GM21367 (cell line): ENCODE measurements at regions not wholly inside any gene's neighbourhood (a gene's known extent, or its start where the extent isn't known, plus 50 kb on each side); places are given as distances from the start of the nearest gene placed in this dataset.

ENCODE experiments used
- ATAC-seq: cut with Tn5 transposase; IDR thresholded peaks from one replicate; pipeline ENCODE4 v1.9.1; 2021; ENCODE audit not compliant: unreplicated experiment

DNA sequence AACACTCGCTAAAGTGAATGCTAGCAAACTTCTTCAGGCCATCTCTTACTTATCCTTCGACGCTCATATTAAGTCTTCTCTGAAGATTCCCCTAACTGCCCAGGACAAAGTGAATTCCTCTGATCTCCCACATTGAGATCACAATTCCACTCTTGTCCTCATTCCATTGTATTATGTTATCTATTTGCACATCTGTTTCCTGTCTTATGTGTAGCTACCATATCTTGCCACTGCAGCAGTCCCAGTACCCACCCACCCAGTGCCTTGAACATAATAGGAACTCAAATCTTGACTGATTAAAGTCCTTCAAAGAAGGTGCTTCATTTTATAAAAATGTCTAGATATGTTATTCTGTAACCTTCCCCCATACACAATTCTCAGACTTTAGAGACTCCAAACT is 702.3 kb downstream of the DIAPH3 start:
- no peak for ATAC-seq

DNA sequence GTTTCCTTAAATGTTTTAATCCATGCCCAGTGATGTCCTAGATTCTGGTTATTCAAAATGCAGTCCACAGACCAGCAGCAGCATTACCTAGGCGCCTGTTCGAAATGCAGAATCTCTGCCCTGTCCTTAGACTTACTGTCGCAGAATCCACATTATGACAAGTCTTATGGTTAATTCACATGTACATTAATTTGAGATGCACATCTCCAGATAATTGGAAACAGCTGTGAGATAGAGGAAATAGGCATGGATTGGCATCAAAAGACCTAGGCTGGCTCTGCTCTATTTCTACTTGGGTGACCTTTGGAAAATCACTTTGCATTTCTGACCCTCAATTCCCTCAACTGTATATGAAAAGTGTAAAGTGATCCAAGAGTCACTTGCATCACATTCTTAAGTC is 700.7 kb downstream of the DIAPH3 start:
- no peak for ATAC-seq

DNA sequence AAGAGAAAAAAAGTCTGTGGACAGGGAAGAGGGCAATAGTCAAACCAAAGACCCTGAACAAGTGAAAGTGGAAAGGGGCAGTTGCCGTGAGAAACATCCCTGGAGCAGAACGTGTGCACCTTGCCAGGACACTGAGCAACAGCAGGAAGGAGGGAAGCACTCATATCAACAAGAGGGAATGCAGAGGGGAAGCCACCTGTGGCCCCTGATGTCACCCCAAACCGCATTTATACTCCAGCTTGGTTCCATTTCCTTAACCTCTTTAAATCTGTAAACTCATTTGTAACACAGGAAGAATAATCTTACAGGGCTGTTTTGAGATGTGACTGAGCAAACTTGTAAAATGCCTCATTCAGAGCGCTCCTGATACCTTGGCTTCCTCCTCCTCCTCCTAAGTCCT is 698.8 kb downstream of the DIAPH3 start:
- no peak for ATAC-seq

DNA sequence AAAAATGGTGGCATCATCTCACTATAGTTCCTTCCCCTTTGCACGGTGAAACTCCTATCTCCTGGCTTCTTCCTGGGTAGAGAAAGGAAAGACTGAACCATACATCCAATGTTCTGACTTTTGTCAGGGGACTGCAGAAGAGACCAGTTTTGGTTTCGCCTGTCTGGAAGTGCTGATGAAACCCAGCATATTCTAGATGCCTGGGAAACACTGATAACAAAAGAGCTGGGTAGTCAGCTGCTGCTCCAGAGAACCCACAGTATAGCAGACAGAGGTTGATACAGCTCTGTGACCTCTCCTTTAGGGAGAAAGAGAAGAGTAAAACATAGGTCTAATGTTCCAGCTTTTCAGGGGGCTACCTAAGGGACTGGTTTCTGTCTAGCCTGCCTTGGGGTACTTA is 695.3 kb downstream of the DIAPH3 start:
- no peak for ATAC-seq

DNA sequence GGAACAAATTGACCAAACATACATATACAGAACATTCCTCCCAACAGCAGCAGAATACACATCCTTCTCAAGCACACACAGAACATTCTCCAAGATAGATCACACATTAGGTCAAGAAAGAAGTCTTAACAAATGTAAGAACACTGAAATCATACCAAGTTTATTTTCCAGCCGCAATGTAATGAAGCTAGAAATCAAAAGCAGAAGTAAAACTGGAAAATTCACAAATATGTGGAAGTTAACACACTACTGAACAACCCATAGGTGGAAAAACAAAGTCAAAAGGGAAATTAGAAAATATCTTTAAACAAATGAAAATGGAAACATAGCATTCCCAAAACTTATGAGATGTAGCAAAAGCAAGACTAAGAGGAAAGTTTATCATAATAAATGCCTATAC is 692.6 kb downstream of the DIAPH3 start:
- no peak for ATAC-seq

DNA sequence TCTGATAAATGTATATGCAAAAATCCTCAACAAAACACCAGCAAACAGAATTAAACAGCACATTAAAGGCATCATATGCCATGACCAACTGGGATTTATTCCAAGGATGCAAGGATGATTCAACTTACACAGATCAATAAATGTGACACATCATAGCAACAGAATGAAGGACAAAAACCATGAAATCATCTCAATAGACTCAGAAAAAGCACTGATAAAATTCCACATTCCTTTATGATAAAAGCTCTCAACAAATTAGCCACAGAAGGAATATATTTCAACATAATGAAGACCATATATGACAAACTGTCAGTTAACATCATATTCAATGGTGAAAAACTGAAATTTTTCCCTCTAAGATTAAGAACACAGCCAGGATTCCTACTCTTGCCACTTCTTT is 691.6 kb downstream of the DIAPH3 start:
- no peak for ATAC-seq

DNA sequence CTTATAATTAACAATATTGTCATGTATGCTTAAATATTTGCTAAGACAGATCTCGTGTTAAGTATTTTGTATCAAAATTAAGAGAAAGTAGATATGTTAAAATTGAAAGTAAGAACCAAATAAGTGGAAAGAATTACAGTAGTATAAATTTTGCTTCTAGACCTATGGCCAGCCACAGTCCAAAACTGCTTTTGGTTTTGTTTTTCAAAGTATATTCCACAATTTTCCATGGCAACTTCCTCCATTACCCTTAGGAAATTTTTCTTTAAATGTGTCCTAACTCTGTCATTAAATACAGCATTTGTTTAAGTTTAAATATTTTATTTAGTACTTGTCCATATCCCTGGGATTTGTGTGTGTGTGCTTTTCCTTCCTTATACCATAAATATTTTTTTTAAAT is 689.0 kb downstream of the DIAPH3 start:
- no peak for ATAC-seq

DNA sequence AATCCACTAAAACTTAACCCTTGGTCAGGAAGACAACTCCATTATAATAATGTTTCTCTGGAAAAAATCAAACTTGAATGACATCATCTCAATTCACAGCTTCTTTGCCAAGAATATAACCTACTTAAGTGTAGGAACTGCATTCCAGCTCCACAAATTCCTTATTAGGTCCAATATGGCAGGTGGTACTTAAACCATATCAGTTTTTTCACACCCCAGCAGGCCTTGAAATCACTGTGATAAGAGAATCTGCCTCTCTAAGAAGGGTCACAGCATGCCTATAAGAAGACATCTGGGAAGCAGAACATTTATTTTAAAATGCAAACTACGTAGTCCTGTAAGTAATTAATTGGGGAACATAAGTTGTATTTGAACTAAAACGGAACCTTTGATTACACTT is 687.8 kb downstream of the DIAPH3 start:
- ATAC-seq: no peak

DNA sequence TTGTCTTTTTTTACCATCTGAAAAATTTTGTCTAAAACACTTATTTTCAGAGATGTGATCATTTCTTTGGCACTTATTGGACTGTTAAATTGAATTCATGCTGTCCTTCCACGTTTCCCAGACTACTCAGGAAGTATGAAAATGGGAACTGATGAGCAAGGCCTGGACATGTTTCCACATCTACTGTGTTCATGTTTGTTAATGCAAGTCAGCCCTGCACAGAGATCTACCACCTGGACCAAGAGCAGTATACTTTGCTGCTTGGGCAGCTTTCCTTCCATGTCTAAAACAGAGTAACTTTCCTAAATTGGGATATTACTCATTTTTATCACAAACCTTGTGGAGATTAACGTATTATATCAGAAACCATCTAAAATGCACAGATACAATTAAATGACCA is 687.4 kb downstream of the DIAPH3 start:
- ATAC-seq: no peak

DNA sequence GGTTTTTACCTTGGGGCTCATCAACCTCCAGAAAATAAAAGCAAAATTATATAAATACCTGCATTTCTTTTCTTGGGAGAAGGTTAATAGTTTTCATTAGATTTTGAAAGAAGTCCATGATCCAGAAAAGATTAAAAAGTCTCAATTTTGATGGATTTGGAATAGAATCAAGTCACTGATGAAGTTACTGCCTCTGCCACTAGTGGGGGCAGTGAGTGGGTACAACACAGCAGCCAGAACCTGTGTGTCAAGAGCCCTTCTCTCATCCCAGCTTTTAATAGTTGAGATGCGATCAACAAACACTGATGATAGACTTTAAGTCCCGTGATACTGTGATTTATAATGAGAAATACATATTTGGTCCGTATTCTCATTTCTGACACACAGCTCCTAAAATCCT is 686.7 kb downstream of the DIAPH3 start:
- no peak for ATAC-seq

DNA sequence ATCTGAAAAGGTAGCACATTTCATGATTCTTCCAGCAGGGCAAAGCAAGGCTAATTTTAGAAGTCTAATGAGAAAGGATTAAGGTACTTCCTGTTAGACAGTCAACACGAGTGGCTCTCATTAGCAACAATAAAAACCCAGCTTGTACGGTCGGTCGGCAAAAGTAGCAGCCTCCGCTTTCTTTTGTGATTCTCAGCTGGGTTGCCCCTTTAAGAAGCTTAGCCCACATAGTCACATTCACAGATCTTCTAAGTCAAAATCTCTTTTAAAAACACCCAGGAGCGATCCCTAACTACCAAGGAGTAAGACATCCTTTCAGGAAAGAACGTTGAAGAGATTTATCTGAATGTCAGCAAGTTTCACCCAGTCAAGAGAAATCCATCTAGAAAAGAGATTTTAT is 684.8 kb downstream of the DIAPH3 start:
- no peak for ATAC-seq

DNA sequence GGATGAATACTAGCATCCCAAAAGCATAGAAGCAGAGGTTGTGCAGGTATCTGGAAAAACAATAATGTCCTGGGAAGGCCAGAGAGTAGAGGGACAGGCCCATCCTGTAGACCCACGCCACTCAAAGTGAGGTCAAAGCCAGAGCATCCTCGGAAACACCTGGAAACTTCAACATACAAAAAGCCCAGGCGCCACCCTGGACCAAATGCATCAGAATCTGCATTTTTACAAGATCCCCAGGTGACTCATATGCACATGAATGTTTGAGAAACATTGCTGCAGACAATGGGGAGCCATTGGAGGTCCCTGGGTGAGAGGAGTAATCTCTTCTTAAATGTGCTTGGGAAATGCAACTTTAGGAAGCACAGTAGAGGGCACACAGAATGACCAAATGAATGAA is 684.1 kb downstream of the DIAPH3 start:
- no peak for ATAC-seq

DNA sequence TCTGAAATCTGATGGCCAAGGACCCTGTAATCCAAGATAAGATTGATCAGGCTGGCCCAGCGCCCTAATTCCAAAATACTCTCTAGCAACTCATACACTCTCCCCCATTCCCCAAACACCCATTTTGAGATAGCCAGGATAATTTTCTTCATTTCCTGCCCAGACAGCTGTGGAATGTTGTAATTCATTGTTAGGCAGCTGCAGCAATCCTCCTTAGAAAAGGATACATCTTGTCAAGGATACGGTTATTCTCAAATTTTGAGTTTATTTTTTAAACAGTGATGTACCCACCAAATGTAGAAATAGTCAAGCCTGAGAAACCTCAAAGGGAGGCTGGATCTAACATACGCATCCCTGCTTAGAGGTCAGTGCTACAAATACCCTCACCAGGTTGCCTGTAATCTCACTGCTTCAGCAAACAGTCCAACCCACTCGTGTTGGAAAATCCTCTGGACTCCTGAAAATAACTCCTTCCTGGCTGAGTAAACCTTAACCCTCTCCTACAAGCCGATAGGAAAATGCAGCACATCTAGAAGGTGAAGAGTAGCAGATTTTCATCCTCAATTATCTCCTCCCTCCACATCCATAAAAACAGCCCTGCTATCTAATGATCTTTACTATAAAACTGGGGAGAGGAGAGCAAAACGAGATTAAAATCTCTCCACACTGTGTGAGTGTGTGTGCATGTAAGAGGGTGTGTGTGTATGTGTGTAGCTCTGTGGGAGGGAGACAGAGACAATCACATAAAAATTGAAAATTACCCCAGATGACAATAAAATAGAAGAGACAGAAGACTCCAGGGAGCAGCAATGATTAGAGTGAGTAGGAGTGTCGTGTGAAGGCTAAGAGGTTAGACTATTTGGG is 683.1 kb downstream of the DIAPH3 start:
- no peak for ATAC-seq

DNA sequence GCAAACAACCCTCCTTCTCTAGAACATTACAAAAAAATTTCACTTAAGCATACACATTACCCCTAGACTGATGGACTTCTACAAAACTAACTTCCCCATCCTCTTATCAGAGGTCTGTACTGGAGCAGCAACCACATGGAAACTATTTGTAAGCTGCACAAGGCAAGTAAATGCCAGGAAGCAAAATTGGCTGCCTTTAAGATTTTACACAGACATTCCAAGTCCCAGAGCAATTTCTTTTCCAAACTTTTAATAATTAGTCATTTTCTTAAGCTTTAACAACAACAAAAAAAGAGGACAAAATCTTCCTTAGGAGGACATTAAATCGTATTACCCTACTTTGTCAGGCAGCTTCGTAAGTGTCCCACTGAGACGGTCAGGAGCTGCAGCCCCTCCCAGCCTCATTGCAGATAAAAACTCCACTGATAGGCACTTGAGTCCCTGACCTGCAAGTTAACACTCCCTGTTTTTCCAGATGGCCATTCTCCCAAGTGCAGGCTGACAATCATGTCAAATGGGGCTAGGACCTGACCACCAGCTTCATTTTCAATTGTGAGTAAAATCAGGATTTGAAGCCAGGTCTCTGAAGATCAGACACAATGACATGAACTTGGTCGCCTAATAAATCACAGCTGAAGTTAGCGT is 680.1 kb downstream of the DIAPH3 start:
- no peak for ATAC-seq

DNA sequence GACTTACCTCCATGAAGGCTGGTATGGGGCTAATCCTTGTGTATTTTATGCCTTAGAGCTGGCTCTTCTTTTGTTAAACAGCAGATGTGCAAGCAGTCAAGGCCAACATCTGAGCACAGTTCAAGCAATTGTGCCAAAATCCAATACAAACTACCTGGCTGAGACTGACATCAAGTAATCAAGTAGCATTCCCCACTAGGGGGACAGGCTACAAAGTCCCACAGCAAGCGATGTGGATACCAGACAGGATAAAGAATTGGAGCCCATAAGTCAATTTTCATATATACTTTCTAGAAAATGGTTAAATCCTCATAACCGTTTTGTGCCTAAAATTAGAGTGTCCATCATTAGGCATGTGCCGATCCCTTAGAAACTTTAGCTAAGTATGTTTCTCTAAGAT is 675.8 kb downstream of the DIAPH3 start:
- no peak for ATAC-seq

DNA sequence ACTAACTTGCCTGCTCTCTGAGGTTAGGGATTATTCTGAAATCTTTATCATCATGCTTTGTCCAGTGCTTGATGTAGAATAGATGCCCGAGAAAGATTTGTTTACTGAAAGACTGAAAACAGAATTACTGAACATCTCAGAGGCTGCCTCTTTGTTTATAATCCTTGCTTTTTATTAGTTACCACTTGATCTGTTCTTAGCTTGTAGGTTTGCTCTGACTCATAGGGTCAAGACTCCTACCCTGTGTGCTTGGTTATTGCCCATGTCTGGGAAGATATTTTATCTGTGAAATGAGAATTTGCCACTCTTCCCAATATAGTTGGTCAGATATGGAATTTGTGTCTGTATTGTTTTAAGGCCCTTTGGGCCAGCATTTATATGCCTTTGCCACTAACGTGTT is 675.3 kb downstream of the DIAPH3 start:
- no peak for ATAC-seq

DNA sequence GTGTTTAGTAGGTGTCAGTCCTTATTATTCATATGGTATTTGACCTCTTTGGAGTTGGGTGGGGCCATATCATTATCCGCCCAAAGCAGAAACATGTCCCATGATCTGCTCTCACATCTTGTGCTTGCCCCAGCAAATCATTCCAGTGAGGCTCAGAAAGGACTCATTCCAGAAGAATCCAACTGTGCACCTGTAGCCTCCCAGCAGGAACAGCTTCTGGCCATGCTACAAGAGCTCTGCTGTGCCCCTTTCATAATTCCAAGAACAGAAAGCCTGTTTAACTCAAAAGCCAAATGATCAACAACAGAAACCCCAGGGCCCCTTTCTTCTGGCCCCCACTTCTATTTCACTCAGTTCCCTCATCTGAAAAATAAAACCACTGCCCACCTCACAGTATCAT is 673.1 kb downstream of the DIAPH3 start:
- ATAC-seq: no peak

DNA sequence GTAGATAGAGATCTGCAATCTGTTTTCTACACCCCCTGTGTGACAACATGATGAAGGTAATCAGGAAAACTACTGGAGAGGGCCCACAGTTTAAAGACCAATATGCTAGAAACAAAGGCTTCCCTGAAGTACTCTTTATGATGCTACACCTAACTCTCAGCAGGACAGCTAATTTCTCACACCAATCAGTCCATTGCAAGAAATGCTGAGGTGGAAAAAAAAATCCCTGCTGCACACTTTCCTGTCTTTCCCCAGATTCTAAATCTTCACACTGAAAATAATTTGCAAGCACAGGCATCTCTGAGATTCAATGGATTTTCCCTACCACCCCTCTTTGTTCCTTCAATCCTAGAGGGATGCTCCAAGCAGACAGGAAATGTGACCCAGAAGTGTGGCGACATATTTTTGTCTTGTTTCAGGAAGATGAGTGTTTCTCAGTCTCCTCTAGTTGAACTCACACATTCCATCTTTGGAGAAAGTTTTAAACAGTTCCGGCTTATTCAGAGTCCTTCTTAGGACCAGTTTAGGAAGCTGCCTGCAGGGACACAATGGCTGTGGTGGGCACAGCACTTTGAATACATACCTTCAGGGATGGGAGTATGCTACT is 671.6 kb downstream of the DIAPH3 start:
- no peak for ATAC-seq

DNA sequence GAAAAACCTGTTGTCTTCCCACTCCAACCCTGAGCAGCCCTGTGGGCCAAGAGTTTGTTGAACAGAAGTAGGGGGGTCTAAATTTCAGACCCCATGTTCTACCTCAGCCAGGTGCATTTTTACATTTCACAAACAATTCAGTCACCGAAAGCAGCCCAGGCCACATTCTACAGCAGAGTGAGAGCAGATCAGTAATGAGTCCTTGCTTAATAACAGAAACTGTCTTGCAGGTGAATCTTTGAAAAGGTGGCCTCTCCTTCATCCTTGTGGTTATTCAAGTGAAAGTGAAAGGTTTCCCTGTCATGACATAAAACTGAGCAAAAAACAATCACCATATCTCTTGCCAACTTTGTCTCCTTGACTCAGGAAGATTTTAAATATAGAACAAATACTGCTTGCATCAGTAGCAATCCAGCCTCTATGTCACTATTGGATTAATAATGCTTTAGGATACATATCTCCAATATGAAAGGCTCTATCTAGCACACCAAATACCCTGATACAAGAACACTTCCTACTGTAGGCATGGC is 670.2 kb downstream of the DIAPH3 start:
- no peak for ATAC-seq

DNA sequence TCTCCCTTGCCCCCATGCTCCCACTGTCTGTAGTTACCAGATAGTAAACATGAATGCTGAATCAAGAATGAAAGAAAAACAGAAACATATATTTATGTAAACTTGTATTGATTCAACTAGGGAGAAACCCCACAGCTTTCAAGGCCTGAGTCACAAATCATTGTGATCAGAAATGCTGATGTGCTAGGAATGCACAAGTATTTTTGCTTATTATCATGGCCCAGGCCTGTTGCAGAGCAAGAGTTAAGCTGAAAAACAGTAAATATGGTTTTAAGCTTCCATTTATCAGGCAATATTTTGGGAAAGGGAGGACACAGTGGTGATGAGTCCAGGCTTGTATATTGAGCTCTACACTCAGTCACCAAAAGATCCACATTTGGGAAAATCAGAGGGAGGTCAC is 669.6 kb downstream of the DIAPH3 start:
- no peak for ATAC-seq

DNA sequence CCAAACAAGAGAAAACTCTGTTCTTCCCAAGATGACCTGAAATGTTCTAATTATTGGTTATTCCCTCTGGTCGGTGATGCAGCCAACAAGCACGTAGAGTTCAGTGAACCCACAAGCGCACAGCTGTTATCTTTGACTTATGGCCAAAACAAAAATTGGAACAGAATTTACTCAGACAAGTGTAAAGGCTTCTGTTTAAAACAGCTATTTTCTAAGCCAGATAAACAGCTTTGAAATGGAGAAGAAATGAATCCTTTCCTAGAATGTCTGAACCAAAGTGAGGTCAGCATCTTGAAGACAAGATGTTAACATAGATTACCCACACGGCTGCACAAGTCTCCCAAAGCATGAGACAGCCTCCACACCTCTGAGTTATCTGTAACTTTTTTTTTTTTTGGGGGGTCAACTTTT is 669.2 kb downstream of the DIAPH3 start:
- no peak for ATAC-seq

DNA sequence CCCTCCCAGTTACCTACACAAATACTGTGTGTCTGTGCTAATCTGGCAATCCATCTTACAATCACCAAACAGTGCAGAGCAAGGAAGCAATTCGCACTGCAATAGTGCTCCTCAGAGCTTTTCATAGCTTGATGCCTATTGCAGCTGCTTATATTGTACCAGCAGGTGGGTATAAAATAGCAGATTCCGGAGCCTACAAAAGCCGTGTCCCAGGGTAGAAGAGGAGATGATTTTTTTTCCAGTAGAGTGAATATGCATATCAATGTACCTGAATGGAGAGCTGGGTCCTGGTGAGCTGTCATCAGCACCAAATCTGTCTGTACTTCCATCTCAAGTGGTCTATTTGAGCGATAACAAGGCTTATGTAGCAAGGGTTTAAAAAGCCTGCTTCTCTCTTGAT is 668.4 kb downstream of the DIAPH3 start:
- ATAC-seq: no peak
